Uterus (tissue), 2 donors: ENCODE measurements at regions not wholly inside any gene's neighbourhood (a gene's known extent, or its start where the extent isn't known, plus 50 kb on each side); places are given as distances from the start of the nearest gene placed in this dataset.

Source experiments
- CTCF ChIP-seq, 4 experiments: fragments of 200-600 bp in 2 of 4; fragments of 450-650 bp in 2 of 4; sonication (generic) in 2 of 4; IDR thresholded peaks; one replicate each; pipeline ENCODE4 v1.5.1; 2016 to 2019; ENCODE audit warnings: antibody characterized with exemption in 4 of 4, mild to moderate bottlenecking in 2 of 4, moderate library complexity in 1 of 4
- POLR2A ChIP-seq, 2 donors: fragments of 450-650 bp; IDR thresholded peaks; one replicate each; pipeline ENCODE4 v1.6.1; 2016; ENCODE audit warnings: antibody characterized with exemption in 2 of 2, mild to moderate bottlenecking in 1 of 2, moderate library complexity in 1 of 2

DNA sequence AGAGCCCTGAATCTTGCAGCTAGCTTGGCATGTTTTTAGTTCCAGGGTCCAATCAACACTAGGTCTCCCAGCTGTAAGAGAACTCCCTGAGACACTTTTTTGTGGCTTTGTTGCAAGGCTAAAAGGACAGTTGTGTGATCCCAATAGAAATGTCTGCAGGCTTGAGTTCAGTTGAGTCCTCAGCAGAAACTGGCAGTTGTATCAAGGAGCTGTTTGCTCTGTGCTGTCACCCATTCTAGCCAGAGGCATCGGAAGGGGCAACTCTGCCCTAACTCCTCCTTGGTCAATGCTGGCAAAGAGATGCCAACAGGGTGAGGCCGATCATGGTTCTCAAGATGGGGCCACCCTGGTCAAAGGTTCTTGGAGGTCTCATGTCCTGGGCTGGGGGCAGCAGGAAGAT, 224.1 kb downstream of the BUB3 start:
- TF ChIP-seq POLR2A (IDR thresholded peaks at IDR 0.05) (no peak), CTCF (IDR thresholded peaks at IDR 0.05) (no peak)
